ENCODE measurements at regions not wholly inside any gene's neighbourhood (a gene's known extent, or its start where the extent isn't known, plus 50 kb on each side); places are given as distances from the start of the nearest gene placed in this dataset.

- no peak for ATAC-seq
- no peak overlapping the region for H3K27ac Mint-ChIP-seq
Measured at GRCh38 chr11:27857588-27857987, 157.3 kb upstream of the BDNF start.

More at GRCh38 chr11:27857588-27857987, 157.3 kb upstream of the BDNF start:
- Mint-ChIP-seq H3K4me3 (no peak overlapping the region), H3K9me3 (no peaks in the 10 kb centered on the region; the same call in 2 of the 3 replicates), H3K4me1 (no peaks in the 10 kb centered on the region), H3K36me3 (ENCODE audit: low read depth) (no peaks in the 10 kb centered on the region), H3K27me3 (ENCODE audit: insufficient read depth, low read depth, poor library complexity) (no peaks in the 10 kb centered on the region)
- H2AFZ ChIP-seq: no peak overlapping the region
- no peak for DNase-seq (ENCODE audit: low spot score)
- no peak overlapping the region for H3K4me3 ChIP-seq
- H3K9me2 ChIP-seq (ENCODE audit: insufficient read depth): peaks cover 4% of the 10 kb centered on the region; the same call in 1 of the 2 replicates
- H3K27me3 ChIP-seq (ENCODE audit: insufficient read depth): no peaks in the 10 kb centered on the region
- no peaks in the 10 kb centered on the region for H3K4me1 ChIP-seq (ENCODE audit: insufficient read depth)
- TF ChIP-seq ZNF114 (CRISPR knock-in tag; IDR thresholded peaks at IDR 0.05) (no peak), ETS1 (IDR thresholded peaks at IDR 0.05) (no peak), CTCF (conservative IDR thresholded peaks at IDR 0.05; ENCODE audit: low read depth in 2 of 2) (no peak), CREB1 (CRISPR knock-in tag; IDR thresholded peaks at IDR 0.05; ENCODE audit: low read depth) (no peak), ZNF331 (CRISPR knock-in tag; IDR thresholded peaks at IDR 0.05; ENCODE audit: low read depth) (no peak), STAT1 (IDR thresholded peaks at IDR 0.05; ENCODE audit: unreplicated experiment) (no peak), EZH2 (IDR thresholded peaks at IDR 0.05; ENCODE audit: low read depth, unreplicated experiment) (no peak), EZH2phosphoT487 (IDR thresholded peaks at IDR 0.05; ENCODE audit: unreplicated experiment) (no peak), NANOG (IDR thresholded peaks at IDR 0.05; ENCODE audit: borderline replicate concordance) (no peak), POLR2AphosphoS5 (IDR thresholded peaks at IDR 0.05; ENCODE audit: low read depth) (no peak), JUNB (IDR thresholded peaks at IDR 0.05; ENCODE audit: unreplicated experiment) (no peak), ZNF462 (CRISPR knock-in tag; IDR thresholded peaks at IDR 0.05) (no peak)
- TF ChIP-seq, protein P1, sequence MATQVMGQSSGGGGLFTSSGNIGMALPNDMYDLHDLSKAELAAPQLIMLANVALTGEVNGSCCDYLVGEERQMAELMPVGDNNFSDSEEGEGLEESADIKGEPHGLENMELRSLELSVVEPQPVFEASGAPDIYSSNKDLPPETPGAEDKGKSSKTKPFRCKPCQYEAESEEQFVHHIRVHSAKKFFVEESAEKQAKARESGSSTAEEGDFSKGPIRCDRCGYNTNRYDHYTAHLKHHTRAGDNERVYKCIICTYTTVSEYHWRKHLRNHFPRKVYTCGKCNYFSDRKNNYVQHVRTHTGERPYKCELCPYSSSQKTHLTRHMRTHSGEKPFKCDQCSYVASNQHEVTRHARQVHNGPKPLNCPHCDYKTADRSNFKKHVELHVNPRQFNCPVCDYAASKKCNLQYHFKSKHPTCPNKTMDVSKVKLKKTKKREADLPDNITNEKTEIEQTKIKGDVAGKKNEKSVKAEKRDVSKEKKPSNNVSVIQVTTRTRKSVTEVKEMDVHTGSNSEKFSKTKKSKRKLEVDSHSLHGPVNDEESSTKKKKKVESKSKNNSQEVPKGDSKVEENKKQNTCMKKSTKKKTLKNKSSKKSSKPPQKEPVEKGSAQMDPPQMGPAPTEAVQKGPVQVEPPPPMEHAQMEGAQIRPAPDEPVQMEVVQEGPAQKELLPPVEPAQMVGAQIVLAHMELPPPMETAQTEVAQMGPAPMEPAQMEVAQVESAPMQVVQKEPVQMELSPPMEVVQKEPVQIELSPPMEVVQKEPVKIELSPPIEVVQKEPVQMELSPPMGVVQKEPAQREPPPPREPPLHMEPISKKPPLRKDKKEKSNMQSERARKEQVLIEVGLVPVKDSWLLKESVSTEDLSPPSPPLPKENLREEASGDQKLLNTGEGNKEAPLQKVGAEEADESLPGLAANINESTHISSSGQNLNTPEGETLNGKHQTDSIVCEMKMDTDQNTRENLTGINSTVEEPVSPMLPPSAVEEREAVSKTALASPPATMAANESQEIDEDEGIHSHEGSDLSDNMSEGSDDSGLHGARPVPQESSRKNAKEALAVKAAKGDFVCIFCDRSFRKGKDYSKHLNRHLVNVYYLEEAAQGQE (IDR thresholded peaks at IDR 0.05; ENCODE audit: unreplicated experiment): no peak
- H4K20me1 ChIP-seq (replicated peaks; ENCODE audit: insufficient read depth): no peaks in the 10 kb centered on the region
- no peaks in the 10 kb centered on the region for H3K36me3 ChIP-seq (ENCODE audit: insufficient read depth)
- H3F3A ChIP-seq (replicated peaks; ENCODE audit: low read depth): no peaks in the 10 kb centered on the region
- H3K4me2 ChIP-seq: no peak overlapping the region
- H3K79me2 ChIP-seq (replicated peaks; ENCODE audit: insufficient read depth): no peaks in the 10 kb centered on the region
- no peak overlapping the region for H3K27ac ChIP-seq (ENCODE audit: low read depth)
